Prostate gland (tissue), 2 donors: ENCODE measurements at regions not wholly inside any gene's neighbourhood (a gene's known extent, or its start where the extent isn't known, plus 50 kb on each side); places are given as distances from the start of the nearest gene placed in this dataset.
"Not testable (repeated sequence)": the region's sequence is repeated elsewhere in the genome, so short reads cannot be mapped to it uniquely, and the experiment has no call there.

Experiments used
- DNase-seq: peaks from one replicate; pipeline ENCODE4 v3.0.0-alpha.2; 2019; ENCODE audit warnings: low spot score
- H3K27ac ChIP-seq, 2 donors: fragments of 200-600 bp; sonication (generic); 2 replicates each; pipeline ENCODE4 v1.5.1; 2017 to 2019
- H3K27me3 ChIP-seq: fragments of 200-600 bp; sonication (generic); replicated peaks from 2 replicates; pipeline ENCODE4 v1.5.1; 2019; ENCODE audit not compliant: insufficient read depth
- H3K36me3 ChIP-seq, 2 donors: fragments of 200-600 bp; sonication (generic); 1 replicate in 1 of 2; 2 replicates in 1 of 2; pipeline versions ENCODE4 v1.5.1 to v1.8.1; 2017 to 2019
- H3K4me1 ChIP-seq: fragments of 200-600 bp; sonication (generic); replicated peaks from 2 replicates; pipeline ENCODE4 v1.5.1; 2019
- H3K4me3 ChIP-seq, 2 donors: fragments of 200-600 bp; sonication (generic); 2 replicates each; pipeline ENCODE4 v1.5.1; 2017 to 2019
- H3K9me3 ChIP-seq: fragments of 200-600 bp; sonication (generic); 2 replicates; pipeline ENCODE4 v1.5.1; 2017
- CTCF ChIP-seq, 4 experiments: fragments of 200-600 bp in 2 of 4; fragments of 450-650 bp in 2 of 4; sonication (generic) in 2 of 4; IDR thresholded peaks; 1 replicate in 3 of 4; 2 replicates in 1 of 4; pipeline ENCODE4 v1.5.1; 2016 to 2019; ENCODE audit warnings: antibody characterized with exemption in 4 of 4, mild to moderate bottlenecking in 2 of 4, moderate library complexity in 2 of 4
- POLR2A ChIP-seq: fragments of 450-650 bp; IDR thresholded peaks from one replicate; pipeline ENCODE4 v1.6.1; 2016; ENCODE audit warnings: antibody characterized with exemption, mild to moderate bottlenecking
- POLR2AphosphoS5 ChIP-seq: sonication (generic); formaldehyde crosslinking; IDR thresholded peaks from one replicate; pipeline ENCODE4 v1.6.1; 2017; ENCODE audit warnings: antibody characterized with exemption
- WGBS: methylation state at CpG from one replicate; pipeline ENCODE4 v1.1.5; 2018; 5-methylcytosine and 5-hydroxymethylcytosine counted together
- intact Hi-C: fragments of 100-400 bp; cut with DNase I; formaldehyde crosslinking; loops from one replicate; pipeline ENCODE4 v1.14.2; 2022

- H3K27me3 ChIP-seq, result no peaks in the 10 kb centered on the region
- TF ChIP-seq POLR2A (no peak), POLR2AphosphoS5 (no peak), CTCF (IDR thresholded peaks at IDR 0.05) (no peak)
- no peak overlapping the region for H3K27ac ChIP-seq
- no peaks in the 10 kb centered on the region for H3K9me3 ChIP-seq
- 65% methylated on average over 3 of the region's 3 CpGs for WGBS
- H3K4me1 ChIP-seq, result no peaks in the 10 kb centered on the region
- intact Hi-C loops, result no loop called here
- DNase-seq, result no peak
- H3K36me3 ChIP-seq, result no peaks in the 10 kb centered on the region
- H3K4me3 ChIP-seq, result no peak overlapping the region
Observed at GRCh38 chr4:11069083-11069482, 359.6 kb downstream of the HS3ST1 start.

- WGBS, result 93% methylated on average over 22 of the region's 22 CpGs
- intact Hi-C loops, H3K4me3 ChIP-seq: not testable (repeated sequence)
Observed at GRCh38 chr4:11066584-11066983, 362.1 kb downstream of the HS3ST1 start.

GRCh38 chr4:11060637-11061036, 368.1 kb downstream of the HS3ST1 start:
- H3K4me1 ChIP-seq, DNase-seq, H3K9me3 ChIP-seq, H3K4me3 ChIP-seq, H3K27me3 ChIP-seq, intact Hi-C loops, H3K27ac ChIP-seq, H3K36me3 ChIP-seq: not testable (repeated sequence)
- WGBS, result 89% methylated on average over 1 of the region's 3 CpGs

More at GRCh38 chr4:11066584-11066983, 362.1 kb downstream of the HS3ST1 start:
- not testable (repeated sequence) for H3K9me3 ChIP-seq, H3K27ac ChIP-seq, DNase-seq, H3K4me1 ChIP-seq, H3K36me3 ChIP-seq, H3K27me3 ChIP-seq

GRCh38 chr4:11054937-11055336, 370.4 kb upstream of the CLNK start:
- H3K27ac ChIP-seq, DNase-seq, H3K4me3 ChIP-seq, H3K27me3 ChIP-seq, H3K9me3 ChIP-seq, H3K4me1 ChIP-seq, H3K36me3 ChIP-seq, intact Hi-C loops: not testable (repeated sequence)
- 97% methylated on average over 7 of the region's 7 CpGs for WGBS

GRCh38 chr4:11053601-11054220, 369.1 kb upstream of the CLNK start:
- no peak overlapping the region for H3K4me3 ChIP-seq
- no peak for TF ChIP-seq POLR2AphosphoS5
- no peak for TF ChIP-seq CTCF (IDR thresholded peaks at IDR 0.05)
- no peak for TF ChIP-seq POLR2A
- no peak for DNase-seq
- H3K27me3 ChIP-seq, result no peaks in the 10 kb centered on the region
- no peaks in the 10 kb centered on the region for H3K4me1 ChIP-seq
- no peak overlapping the region for H3K27ac ChIP-seq
- intact Hi-C loops, result no loop called here
- no peaks in the 10 kb centered on the region for H3K36me3 ChIP-seq
- no peaks in the 10 kb centered on the region for H3K9me3 ChIP-seq
- WGBS, result 53% methylated on average over 5 of the region's 5 CpGs

GRCh38 chr4:11051181-11051580, 366.6 kb upstream of the CLNK start:
- no peak for TF ChIP-seq POLR2A
- no peak for TF ChIP-seq POLR2AphosphoS5
- no peak for TF ChIP-seq CTCF (IDR thresholded peaks at IDR 0.05)
- no peaks in the 10 kb centered on the region for H3K9me3 ChIP-seq
- H3K27ac ChIP-seq, result no peak overlapping the region
- H3K36me3 ChIP-seq, result no peaks in the 10 kb centered on the region
- WGBS, result 92% methylated on average over 2 of the region's 2 CpGs
- H3K4me3 ChIP-seq, result no peak overlapping the region
- no peaks in the 10 kb centered on the region for H3K4me1 ChIP-seq
- no peak for DNase-seq
- intact Hi-C loops, result no loop called here
- H3K27me3 ChIP-seq, result no peaks in the 10 kb centered on the region
